Calu3 (cell line): ENCODE measurements at regions not wholly inside any gene's neighbourhood (a gene's known extent, or its start where the extent isn't known, plus 50 kb on each side); places are given as distances from the start of the nearest gene placed in this dataset.

Experiments
- BruUV-seq: library from RNA; stranded (reverse); fragments of 400-500 nt; replicated peaks from 2 replicates; lab custom pipeline; 2021; lab: Mats Ljungman, UMichigan
- CTCF ChIA-PET: fragments of 300-600 bp; sonication (Branson Sonifier 250); formaldehyde crosslinking; loops from one replicate; lab custom pipeline; 2022; ENCODE audit warnings: antibody characterized with exemption; lab: Charles Lee
- DNase-seq: peaks from one replicate; pipeline ENCODE4 v3.0.0; 2022
- H3K27ac Mint-ChIP-seq: one replicate; pipeline ENCODE4 v1.8.0; 2022; ENCODE audit warnings: mixed read lengths; ENCODE audit not compliant: unreplicated experiment
- H3K27me3 Mint-ChIP-seq: one replicate; pipeline ENCODE4 v1.8.0; 2022; ENCODE audit warnings: mixed read lengths; ENCODE audit not compliant: unreplicated experiment
- H3K36me3 Mint-ChIP-seq: one replicate; pipeline ENCODE4 v1.8.0; 2022; ENCODE audit warnings: mild to moderate bottlenecking, moderate library complexity, mixed read lengths; ENCODE audit not compliant: insufficient read depth, unreplicated experiment
- H3K4me1 Mint-ChIP-seq: one replicate; pipeline ENCODE4 v1.8.0; 2022; ENCODE audit warnings: mild to moderate bottlenecking, low read depth, mixed read lengths; ENCODE audit not compliant: unreplicated experiment
- H3K4me3 Mint-ChIP-seq: one replicate; pipeline ENCODE4 v1.8.0; 2022; ENCODE audit warnings: mild to moderate bottlenecking, low read depth, moderate library complexity, mixed read lengths; ENCODE audit not compliant: unreplicated experiment
- H3K9me3 Mint-ChIP-seq: one replicate; pipeline ENCODE4 v1.8.0; 2022; ENCODE audit warnings: low read depth, mixed read lengths; ENCODE audit not compliant: unreplicated experiment
- intact Hi-C: fragments of 100-400 bp; cut with micrococcal nuclease; formaldehyde crosslinking; loops from one replicate; pipeline ENCODE4 v1.10.0; 2022; ENCODE audit not compliant: unreplicated experiment
- TF ChIP-seq, protein P1 (sequence below): fragments of 200-600 bp; IDR thresholded peaks from one replicate; pipeline ENCODE4 v1.8.0; 2022; ENCODE audit warnings: antibody characterized with exemption; ENCODE audit not compliant: unreplicated experiment

DNA sequence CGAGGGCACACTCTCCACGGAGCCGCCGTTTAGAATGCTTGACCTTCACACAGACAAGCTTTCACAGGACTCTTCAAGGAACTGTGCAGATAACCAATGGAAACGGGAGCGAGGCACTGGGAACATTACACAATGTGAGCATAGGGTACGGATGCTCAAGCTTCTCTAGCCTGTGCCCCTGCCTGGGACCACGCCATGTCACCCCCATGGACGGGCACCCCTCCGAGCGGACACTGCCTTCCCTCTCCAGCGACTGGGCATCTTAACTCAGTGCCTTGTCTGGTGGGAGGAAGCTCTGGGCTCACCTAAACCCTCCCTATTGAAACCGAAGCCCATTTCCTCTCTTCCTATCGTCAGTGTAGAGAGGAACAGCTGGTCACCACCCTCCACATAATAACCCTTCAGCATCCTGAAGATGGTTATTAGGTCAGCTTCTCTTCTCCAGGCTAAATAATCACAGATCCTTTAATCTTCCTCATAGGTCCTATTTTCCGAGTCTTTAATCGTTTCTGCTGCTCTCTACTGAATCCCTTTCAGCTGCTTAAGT, 626.7 kb downstream of the GALR1 start:
- Mint-ChIP-seq H3K27ac (no peak overlapping the region), H3K27me3 (no peaks in the 10 kb centered on the region), H3K4me1 (no peaks in the 10 kb centered on the region), H3K4me3 (no peak overlapping the region), H3K36me3 (no peaks in the 10 kb centered on the region), H3K9me3 (peaks cover 10% of the 10 kb centered on the region)
- CTCF ChIA-PET: no interaction called here
- intact Hi-C loops: no loop called here
- BruUV-seq: no TSS peak
- no peak for DNase-seq
- TF ChIP-seq, protein P1, sequence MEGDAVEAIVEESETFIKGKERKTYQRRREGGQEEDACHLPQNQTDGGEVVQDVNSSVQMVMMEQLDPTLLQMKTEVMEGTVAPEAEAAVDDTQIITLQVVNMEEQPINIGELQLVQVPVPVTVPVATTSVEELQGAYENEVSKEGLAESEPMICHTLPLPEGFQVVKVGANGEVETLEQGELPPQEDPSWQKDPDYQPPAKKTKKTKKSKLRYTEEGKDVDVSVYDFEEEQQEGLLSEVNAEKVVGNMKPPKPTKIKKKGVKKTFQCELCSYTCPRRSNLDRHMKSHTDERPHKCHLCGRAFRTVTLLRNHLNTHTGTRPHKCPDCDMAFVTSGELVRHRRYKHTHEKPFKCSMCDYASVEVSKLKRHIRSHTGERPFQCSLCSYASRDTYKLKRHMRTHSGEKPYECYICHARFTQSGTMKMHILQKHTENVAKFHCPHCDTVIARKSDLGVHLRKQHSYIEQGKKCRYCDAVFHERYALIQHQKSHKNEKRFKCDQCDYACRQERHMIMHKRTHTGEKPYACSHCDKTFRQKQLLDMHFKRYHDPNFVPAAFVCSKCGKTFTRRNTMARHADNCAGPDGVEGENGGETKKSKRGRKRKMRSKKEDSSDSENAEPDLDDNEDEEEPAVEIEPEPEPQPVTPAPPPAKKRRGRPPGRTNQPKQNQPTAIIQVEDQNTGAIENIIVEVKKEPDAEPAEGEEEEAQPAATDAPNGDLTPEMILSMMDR: no peak

DNA sequence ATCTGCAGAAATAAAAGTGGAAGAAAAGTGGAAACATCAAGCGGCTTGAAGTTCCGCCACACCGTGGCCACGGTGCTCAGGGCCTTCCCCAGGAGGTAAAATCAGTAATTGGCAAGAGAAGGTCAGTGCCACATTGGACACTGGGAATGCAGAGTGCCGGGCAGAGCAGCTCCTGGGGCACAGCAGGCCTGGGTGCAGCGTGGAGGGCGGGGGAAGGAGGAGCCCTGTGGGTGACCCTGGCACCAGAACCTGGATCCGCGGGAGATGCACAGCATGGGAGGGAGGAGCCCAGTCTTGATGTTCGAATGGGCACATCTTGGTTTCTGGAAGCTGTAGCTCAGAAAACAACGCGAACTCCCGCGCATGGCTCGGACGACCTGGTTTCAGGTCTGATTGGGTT, 630.2 kb downstream of the GALR1 start:
- no peak for DNase-seq
- CTCF ChIA-PET: no interaction called here
- H3K36me3 Mint-ChIP-seq: no peaks in the 10 kb centered on the region
- H3K4me3 Mint-ChIP-seq: no peak overlapping the region
- no TSS peak for BruUV-seq
- no peaks in the 10 kb centered on the region for H3K27me3 Mint-ChIP-seq
- intact Hi-C loops: no loop called here
- no peak overlapping the region for H3K27ac Mint-ChIP-seq
- H3K9me3 Mint-ChIP-seq: peaks cover 13% of the 10 kb centered on the region
- no peaks in the 10 kb centered on the region for H3K4me1 Mint-ChIP-seq
- TF ChIP-seq, protein P1: no peak

DNA sequence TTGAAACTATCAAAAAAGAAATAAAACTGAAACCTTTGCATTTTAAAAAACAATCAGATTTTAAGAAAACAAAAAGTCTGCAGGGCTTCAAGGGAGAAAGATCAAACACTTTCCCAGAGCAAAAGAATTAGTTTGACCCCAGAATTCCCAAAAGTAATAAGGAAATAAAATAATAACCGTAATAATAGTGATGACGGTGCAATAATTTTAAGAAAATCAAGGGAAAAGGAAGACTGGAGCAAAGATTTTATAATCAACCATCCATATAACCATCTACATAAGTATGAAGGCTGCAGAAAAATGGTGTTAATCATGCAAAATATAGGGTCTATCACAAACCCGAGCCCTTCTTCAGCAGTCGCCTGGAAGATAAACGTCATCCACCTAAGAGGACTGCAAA, 634.8 kb downstream of the GALR1 start:
- TF ChIP-seq, protein P1: no peak
- H3K4me3 Mint-ChIP-seq: no peak overlapping the region
- CTCF ChIA-PET: no interaction called here
- H3K36me3 Mint-ChIP-seq: no peaks in the 10 kb centered on the region
- H3K27me3 Mint-ChIP-seq: no peaks in the 10 kb centered on the region
- H3K9me3 Mint-ChIP-seq: peaks cover 11% of the 10 kb centered on the region
- no peak for DNase-seq
- no peaks in the 10 kb centered on the region for H3K4me1 Mint-ChIP-seq
- no TSS peak for BruUV-seq
- intact Hi-C loops: no loop called here
- no peak overlapping the region for H3K27ac Mint-ChIP-seq

DNA sequence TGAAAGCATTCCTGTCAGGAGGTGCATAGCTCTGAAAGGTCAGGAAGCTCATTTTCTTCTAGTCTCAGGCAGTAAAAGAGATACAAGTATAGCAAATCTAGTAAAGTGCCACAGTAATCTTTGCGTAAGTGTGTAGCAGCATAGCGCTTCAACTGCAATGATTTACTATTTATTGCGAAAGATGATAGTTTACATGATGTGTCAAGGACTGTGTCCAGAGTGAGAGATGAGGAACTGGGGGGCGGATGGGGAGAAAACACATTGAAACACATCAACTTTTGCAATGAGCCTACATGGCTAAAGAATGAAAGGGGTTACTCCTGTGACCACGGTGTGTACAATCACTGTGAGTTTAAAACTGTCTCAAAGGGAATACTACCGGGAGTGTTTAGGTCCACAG, 644.4 kb downstream of the GALR1 start:
- no peaks in the 10 kb centered on the region for H3K36me3 Mint-ChIP-seq
- H3K27me3 Mint-ChIP-seq: peaks cover 12% of the 10 kb centered on the region
- CTCF ChIA-PET: no interaction called here
- no peak overlapping the region for H3K4me3 Mint-ChIP-seq
- TF ChIP-seq, protein P1: no peak
- BruUV-seq: no TSS peak
- intact Hi-C loops: no loop called here
- DNase-seq: no peak
- peaks cover 2% of the 10 kb centered on the region for H3K9me3 Mint-ChIP-seq
- no peaks in the 10 kb centered on the region for H3K4me1 Mint-ChIP-seq
- H3K27ac Mint-ChIP-seq: no peak overlapping the region
